Astrocyte of the cerebellum (primary cell): ENCODE measurements at regions not wholly inside any gene's neighbourhood (a gene's known extent, or its start where the extent isn't known, plus 50 kb on each side); places are given as distances from the start of the nearest gene placed in this dataset.
A peak's percentile ranks its signal among the peaks of the same experiment; 100 is the strongest.
"Not testable (repeated sequence)": the region's sequence is repeated elsewhere in the genome, so short reads cannot be mapped to it uniquely, and the experiment has no call there.

ENCODE experiments used
- DNase-seq: peaks from one replicate; pipeline ENCODE4 v3.0.0-alpha.2; 2011; ENCODE audit warnings: low read depth
- H3K4me3 ChIP-seq: 2 replicates; pipeline ENCODE4 v1.5.1; 2011; ENCODE audit warnings: mild to moderate bottlenecking, low read depth, low read length, moderate library complexity
- CTCF ChIP-seq: IDR thresholded peaks from 2 replicates; pipeline ENCODE4 v1.5.1; 2012; ENCODE audit warnings: low read length, low read depth, moderate library complexity, mild to moderate bottlenecking; ENCODE audit errors: missing control alignments
- in situ Hi-C: cut with HindIII; loops from 2 replicates; pipeline ENCODE4 v1.10.0; 2017; ENCODE audit warnings: low sequenced_read_pairs

- no peak for DNase-seq
- in situ Hi-C loops, result no loop called here
- no peak for TF ChIP-seq CTCF
- H3K4me3 ChIP-seq, result no peak overlapping the region
Measured at GRCh38 chr13:48583859-48584311, 51.0 kb upstream of the RCBTB2 start.

DNA sequence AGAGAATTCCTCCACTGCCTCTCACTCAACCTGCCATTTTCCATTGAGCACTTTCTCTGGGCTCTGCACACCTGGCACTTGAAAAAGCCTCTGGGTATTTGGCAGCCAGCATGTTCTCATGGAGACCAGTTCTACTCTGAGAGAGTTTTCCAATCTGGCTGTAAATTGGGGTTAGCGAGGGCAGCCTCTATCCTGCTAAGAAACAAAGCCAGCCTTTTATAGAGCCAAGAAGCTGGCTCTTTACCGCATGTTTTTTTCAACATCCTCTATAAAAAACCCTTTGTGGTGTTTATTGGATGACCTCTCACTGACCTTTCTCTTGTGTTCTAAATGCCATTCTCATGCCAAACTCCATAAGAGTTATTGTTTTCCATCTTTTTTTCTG, 52.6 kb upstream of the RCBTB2 start:
- TF ChIP-seq CTCF, result no peak
- in situ Hi-C loops, result no loop called here
- DNase-seq, result peak; percentile 79

DNA sequence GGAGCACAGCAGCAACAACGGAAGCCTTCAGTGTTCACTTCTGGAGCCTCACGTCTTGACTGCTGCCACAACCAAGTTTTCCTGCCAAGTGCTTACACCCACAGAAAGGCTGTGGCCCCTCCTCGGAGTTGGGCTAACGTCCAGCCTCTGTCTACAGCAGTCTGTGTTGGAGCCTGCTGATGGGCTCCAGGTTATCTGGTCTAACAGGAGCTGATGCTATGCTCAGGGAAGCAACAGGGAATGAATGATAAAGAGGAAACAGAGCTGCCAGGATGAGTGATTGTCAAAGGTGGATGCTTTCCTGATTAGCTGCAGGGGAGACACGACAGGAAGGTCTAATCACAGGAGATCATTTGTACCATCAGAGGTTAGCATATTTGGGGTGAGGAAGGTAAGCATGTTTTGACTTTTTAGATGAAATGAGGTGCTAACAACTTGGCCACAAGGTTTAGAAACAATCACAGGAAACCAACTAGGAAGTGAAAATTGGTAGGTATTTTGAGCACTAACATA, 53.8 kb upstream of the RCBTB2 start:
- in situ Hi-C loops, result no loop called here
- no peak for TF ChIP-seq CTCF

More for the DNA sequence above, 52.6 kb upstream of the RCBTB2 start:
- no peak overlapping the region for H3K4me3 ChIP-seq

GRCh38 chr13:48588120-48588519, 55.2 kb upstream of the RCBTB2 start:
- TF ChIP-seq CTCF, result no peak
- in situ Hi-C loops, result no loop called here
- no peak for DNase-seq
- H3K4me3 ChIP-seq, result no peak overlapping the region

More for the DNA sequence above, 53.8 kb upstream of the RCBTB2 start:
- DNase-seq, result no peak
- H3K4me3 ChIP-seq, result no peak overlapping the region

DNA sequence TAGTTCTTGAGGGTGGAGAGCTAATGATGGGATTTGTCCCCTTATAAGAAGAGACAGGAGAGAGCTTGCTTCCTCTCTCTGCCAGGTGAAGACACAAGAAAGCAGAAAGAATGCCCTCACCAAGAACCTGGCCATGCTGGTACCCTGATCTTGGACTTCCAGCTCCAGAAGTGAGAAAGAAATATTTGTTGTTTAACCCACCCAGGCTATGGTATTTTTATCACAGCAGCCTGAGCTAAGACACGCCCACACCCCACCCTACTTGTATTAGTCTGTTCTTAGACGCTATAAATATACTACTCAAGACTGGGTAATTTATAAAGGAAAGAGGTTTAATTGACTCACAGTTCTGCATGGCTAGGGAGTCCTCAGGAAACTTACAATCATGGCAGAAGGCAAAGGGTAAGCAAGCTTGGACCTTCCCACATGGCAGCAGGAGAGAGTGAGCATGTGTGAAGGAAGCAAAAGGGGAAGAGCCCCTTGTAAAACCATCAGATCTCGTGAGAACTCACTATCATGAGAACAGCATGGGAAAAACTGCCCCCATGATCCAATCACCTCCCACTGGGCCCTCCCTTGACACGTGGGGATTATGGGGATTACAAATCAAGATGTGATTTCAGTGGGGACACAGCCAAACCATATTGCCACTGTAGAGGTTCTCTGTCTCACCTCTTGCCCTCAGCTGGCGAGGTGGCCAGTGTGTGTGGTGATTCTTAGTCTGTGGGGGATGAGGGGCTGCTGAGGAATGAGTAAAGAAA, 57.4 kb upstream of the RCBTB2 start:
- in situ Hi-C loops, result no loop called here
- H3K4me3 ChIP-seq, result no peak overlapping the region
- no peak for DNase-seq
- TF ChIP-seq CTCF, result no peak

DNA sequence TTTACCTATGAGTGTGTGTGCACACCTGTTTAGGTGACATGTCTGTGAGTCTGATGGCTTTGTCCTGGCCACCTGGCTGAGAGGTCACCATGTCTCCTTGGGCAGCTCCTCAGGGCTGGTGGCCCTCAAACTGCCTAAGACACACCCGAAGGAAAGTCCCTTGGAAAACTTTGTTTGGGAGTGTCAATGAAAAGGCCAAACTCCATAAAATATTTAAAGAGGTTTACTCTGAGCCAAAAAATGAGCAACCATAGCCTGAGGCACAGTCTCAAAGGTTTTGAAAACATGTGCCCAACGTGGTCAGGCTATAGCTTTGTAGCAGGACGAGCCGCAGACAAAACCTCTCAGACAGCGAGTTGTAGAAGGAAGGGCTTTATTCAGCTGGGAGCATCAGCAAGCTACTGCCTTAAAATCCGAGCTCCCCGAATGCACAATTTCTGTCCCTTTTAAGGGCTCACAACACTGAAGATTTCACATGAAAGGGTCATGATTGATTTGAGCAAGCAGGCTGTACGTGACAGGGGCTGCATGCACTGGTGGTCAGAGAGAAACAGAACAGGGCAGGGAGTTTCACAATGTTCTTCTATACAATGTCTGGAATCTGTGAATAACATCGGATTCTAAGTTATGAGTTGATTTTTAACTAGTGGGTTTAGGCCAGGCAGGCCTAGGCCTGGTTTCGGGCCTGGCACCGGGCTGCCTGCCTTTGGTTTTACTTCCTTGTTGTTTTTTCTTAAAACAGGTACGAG, 58.4 kb upstream of the RCBTB2 start:
- DNase-seq, H3K4me3 ChIP-seq, in situ Hi-C loops: not testable (repeated sequence)
